ENCODE measurements at regions not wholly inside any gene's neighbourhood (a gene's known extent, or its start where the extent isn't known, plus 50 kb on each side); places are given as distances from the start of the nearest gene placed in this dataset.
A peak's percentile ranks its signal among the peaks of the same experiment; 100 is the strongest.

DNA sequence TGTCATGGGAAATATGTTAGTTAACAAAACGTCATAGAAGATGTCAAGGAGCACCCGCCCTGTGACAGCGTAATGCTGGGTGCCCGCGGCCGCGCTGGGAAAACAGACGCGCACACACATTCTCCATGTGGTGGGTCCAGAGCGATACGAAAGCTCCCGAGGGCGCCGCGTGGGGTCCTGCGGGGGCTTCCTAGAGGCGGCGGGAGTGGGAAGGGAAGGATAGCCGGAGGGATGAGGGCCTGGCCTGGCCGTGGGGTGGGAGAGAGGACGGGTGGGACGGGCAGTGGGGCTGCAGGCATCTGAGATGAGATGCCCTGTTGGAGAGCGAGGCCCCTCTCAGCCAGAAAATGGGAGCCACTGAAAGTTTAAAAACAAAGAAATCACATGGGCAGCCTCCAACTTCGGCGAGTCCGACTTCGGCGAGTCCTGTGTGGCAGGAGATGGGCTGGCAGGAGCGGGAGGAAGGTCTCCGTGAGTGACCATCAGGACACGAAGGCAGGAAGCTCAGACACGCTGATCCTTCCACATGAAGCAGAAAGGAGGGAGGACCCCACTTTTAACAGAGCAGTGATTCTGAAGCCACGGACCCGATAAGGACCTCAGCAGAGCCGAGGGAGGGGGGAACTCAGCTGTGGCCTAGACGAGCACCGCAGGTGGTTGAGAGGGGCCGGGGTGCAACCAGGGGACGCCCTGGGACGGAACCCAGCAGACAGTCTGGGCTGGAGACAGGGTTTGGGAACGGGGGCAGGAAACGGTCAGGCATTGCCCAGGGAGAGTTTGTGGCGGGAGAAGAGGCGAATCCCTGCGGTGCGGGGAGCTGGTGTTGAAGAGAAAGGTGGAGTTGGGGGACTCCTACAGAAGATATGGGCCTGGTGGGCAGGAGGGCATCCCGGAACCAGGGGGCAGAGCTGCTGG lies 114.1 kb upstream of the FRMD1 start:
- Histone ChIP-seq H3K27ac (no peak overlapping the region), H3K4me3 (no peak overlapping the region), H3K9me3 (no peaks in the 10 kb centered on the region), H3K27me3 (peaks cover 0 to 32% (median 0%) of the 10 kb centered on the region in 3 donors), H3K4me1 (peaks cover 0 to 15% (median 4%) of the 10 kb centered on the region in 4 donors), H3K36me3 (no peaks in the 10 kb centered on the region)
- TF ChIP-seq, protein P1, sequence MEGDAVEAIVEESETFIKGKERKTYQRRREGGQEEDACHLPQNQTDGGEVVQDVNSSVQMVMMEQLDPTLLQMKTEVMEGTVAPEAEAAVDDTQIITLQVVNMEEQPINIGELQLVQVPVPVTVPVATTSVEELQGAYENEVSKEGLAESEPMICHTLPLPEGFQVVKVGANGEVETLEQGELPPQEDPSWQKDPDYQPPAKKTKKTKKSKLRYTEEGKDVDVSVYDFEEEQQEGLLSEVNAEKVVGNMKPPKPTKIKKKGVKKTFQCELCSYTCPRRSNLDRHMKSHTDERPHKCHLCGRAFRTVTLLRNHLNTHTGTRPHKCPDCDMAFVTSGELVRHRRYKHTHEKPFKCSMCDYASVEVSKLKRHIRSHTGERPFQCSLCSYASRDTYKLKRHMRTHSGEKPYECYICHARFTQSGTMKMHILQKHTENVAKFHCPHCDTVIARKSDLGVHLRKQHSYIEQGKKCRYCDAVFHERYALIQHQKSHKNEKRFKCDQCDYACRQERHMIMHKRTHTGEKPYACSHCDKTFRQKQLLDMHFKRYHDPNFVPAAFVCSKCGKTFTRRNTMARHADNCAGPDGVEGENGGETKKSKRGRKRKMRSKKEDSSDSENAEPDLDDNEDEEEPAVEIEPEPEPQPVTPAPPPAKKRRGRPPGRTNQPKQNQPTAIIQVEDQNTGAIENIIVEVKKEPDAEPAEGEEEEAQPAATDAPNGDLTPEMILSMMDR (IDR thresholded peaks at IDR 0.05) = no peak
- TF ChIP-seq POLR2A (IDR thresholded peaks at IDR 0.05) (no peak), POLR2AphosphoS5 (IDR thresholded peaks at IDR 0.05) (no peak), EP300 (IDR thresholded peaks at IDR 0.05) (no peak)
- intact Hi-C loops (cut with DNase I; ENCODE audit: low total_unique reads) = no loop called here
- WGBS, 5 donors = 93 to 95% (median 94%) methylated on average over 47 of the region's 47 CpGs
- DNase-seq = peak in 1 of 2 donors; percentile 17

DNA sequence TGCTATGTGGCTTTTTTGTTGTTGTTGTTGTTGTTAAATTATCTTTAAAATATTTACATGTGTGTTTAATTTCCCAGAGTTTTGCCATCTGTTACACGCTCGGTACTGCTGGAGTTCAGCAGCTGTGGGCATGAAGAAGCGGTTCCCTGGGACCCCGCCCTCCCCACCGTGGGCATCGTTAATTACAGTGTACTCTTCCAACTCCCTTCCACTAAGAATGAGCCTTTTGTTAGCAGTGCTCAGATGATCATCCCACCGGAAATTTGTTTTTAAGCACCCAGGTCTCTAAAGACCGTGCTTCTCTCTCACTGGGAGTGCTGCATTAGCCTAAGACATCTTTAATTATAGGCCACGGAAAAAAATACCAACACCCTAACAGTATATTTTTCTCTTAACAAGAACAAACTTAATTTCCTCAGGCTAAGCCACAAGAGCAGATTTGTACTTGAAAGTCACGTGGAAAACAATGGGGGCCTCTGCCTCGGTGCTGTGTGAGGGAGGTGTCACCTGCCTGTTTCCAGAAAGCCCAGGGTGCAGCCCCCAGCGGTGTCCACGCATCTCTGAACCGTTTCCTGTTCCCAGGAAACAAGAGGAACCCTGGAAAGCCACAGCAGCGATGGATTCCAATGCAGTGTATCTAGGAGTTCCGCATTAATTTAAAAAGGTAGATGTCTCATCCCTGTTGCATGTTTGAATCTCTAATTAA lies 113.3 kb upstream of the FRMD1 start:
- peaks cover 0 to 32% (median 0%) of the 10 kb centered on the region in 3 donors for H3K27me3 ChIP-seq
- intact Hi-C loops (cut with DNase I; ENCODE audit: low total_unique reads) = no loop called here
- H3K4me1 ChIP-seq = peaks cover 0 to 15% (median 4%) of the 10 kb centered on the region in 4 donors
- H3K4me3 ChIP-seq = no peak overlapping the region
- 61 to 74% (median 66%) methylated on average over 16 of the region's 16 CpGs for WGBS, 5 donors
- no peaks in the 10 kb centered on the region for H3K9me3 ChIP-seq
- TF ChIP-seq POLR2A (IDR thresholded peaks at IDR 0.05) (no peak), POLR2AphosphoS5 (IDR thresholded peaks at IDR 0.05) (no peak), EP300 (IDR thresholded peaks at IDR 0.05) (no peak)
- TF ChIP-seq, protein P1 (IDR thresholded peaks at IDR 0.05) = no peak
- no peak overlapping the region for H3K27ac ChIP-seq
- no peaks in the 10 kb centered on the region for H3K36me3 ChIP-seq
- DNase-seq = peak in 1 of 2 donors; percentile 7

DNA sequence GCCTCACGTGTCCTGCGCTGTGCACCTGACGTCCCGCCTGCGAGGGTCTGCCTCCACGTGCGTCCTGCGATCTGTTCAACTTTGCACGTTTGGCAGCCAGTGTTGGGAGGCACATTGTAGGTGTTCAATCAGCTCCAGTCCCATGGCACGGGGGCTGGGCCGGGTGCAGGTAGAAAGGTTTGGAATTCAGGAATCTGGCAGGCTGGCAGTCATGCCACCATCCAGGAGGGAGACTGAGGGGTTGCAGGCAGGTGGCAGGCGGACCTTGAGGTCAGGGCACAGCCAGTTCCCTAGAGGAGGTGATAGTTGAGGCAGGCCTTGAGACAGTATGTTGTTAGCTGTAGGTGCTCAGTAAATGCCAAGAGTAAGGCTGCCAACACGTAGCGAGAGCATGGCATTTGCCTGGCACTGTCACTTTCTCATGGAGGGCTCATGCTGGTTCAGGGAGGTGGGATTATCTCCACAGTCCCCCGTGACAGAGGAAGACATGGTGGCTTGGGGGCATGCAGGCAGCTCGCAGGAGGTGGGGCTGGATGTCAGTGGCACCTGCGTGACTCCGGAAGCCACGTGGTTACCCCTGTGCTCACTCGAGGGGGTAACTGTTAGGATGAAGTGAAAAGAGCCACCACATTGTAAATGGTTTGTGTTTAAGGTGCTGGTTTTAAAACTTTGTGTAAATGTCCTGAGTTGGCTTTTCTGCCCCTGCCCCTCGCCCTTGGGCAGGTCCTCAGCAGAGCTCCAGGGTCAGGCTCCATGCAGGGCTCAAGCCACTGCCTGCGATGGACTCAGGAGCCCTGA lies 111.8 kb upstream of the FRMD1 start:
- 87 to 93% (median 91%) methylated on average over 22 of the region's 22 CpGs for WGBS, 5 donors

More for the DNA sequence above, 111.8 kb upstream of the FRMD1 start:
- Histone ChIP-seq H3K4me3 (no peak overlapping the region), H3K27ac (no peak overlapping the region), H3K4me1 (peaks cover 0 to 7% (median 0%) of the 10 kb centered on the region in 4 donors), H3K27me3 (peaks cover 0 to 32% (median 0%) of the 10 kb centered on the region in 3 donors), H3K36me3 (no peaks in the 10 kb centered on the region), H3K9me3 (no peaks in the 10 kb centered on the region)
- intact Hi-C loops (cut with DNase I; ENCODE audit: low total_unique reads) = no loop called here
- TF ChIP-seq POLR2AphosphoS5 (IDR thresholded peaks at IDR 0.05) = no peak
- no peak for TF ChIP-seq EP300 (IDR thresholded peaks at IDR 0.05)
- TF ChIP-seq, protein P1 (IDR thresholded peaks at IDR 0.05) = no peak
- no peak for TF ChIP-seq POLR2A (IDR thresholded peaks at IDR 0.05)
- peak in 1 of 2 donors; percentile 19 for DNase-seq

Measured in stomach (tissue), 8 donors.